ENCODE measurements at regions not wholly inside any gene's neighbourhood (a gene's known extent, or its start where the extent isn't known, plus 50 kb on each side); places are given as distances from the start of the nearest gene placed in this dataset.
"Not testable (repeated sequence)": the region's sequence is repeated elsewhere in the genome, so short reads cannot be mapped to it uniquely, and the experiment has no call there.

DNA sequence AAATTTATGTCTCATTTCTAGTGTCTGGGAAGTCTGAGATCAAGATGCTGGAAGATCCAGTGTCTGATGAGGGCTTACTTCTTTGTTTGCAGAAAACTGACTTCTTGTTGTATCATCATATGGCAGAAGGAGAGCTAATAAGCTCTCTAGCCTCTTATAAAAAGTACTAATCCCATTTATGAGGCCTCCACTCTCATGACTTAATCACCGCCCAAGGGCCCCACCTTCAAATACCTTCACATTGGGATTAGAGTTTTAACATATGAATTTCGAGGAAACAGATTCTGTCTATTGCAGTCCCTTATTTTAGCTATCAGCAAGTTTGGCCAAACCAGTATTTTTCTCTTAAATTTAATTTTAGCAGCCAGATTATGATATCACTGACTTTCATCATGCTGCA, 150.2 kb upstream of the TMPRSS15 start:
- DNase-seq = no peak

DNA sequence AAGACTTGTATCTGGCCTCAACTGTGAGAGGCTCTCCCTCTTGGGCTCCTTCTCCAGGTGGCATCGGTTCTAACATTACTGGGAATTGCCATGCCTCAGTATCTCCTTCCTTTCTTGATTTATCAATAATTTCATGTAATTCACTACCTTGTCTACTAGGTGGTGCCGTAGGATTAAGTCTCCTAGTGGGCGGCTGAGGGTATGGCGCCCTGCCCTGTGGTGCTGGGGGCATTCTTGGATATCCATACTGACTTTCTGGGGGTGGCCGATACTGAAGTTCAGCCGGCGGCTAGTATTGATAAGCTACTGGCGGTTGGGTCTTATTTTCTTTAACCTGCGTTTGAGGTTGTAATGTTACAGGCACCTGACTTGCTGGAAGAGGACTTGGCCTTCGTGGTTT, 164.2 kb upstream of the TMPRSS15 start:
- not testable (repeated sequence) for DNase-seq

DNA sequence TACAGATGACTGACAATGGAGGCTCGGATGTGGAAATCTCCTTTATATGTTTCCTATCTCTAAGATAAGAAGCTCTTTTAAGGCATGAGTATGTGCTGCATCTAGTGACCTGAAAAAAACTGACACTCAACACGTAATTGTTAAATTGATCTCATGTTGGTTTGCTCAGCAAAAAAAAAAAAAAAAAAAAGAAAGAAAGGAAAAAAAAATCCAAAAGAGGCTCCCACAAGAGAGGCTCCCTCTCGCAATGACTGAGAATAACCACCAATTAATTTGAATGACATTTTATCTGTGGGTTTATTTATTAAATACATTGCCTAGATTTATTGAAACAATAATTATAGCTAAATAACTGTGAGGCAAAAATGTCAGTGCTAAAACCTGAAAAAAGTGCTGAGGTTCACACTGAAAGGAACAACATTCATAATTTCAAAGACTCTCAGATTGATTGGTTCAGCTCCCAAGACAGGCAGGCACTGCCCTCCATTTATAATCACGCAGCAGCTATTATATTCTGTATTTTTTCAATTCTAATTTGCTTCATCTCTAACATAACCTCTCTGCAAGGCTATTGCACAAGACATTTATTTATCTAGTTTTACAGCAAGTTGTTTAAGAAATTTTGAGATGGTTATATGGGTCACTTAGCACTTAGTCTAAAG, 184.5 kb upstream of the TMPRSS15 start:
- no peak for DNase-seq

DNA sequence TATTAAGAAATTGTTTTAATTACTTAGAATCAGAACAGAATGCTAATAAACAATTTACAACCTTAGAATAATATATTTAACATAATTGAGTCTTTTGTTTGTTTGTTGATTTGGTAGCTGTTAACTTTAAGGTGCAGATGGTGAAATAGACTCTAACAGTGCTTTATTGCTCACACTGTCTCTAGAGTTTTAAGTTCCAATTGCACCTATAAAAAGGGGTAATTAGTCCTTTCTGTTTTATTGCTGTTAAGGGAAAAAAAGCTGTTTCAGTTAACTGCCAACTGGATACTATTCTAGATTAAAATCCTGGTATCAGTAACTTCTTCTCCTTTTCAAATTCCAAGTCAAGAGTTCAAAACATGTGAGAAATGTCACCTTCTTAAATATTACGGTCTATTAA, 197.6 kb upstream of the TMPRSS15 start:
- no peak for DNase-seq

DNA sequence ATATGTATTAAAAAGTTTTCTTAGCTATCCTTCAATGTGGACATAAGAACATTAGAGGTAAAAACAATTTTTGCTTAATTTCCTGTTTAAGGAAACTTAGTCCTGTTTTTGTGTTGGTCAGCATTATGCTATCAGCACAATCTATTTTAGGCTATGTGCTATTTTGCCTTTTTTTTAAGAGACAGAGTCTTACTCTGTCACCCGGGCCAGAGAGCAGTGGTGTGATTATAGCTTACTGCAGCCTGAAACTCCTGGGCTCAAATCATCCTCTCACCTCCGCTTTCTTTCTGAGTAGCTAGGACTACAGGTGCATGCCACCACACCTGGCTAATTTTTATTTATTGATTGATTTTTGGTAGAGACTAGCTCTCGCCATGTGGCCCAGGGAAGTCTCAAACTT, 199.1 kb upstream of the TMPRSS15 start:
- DNase-seq = no peak

DNA sequence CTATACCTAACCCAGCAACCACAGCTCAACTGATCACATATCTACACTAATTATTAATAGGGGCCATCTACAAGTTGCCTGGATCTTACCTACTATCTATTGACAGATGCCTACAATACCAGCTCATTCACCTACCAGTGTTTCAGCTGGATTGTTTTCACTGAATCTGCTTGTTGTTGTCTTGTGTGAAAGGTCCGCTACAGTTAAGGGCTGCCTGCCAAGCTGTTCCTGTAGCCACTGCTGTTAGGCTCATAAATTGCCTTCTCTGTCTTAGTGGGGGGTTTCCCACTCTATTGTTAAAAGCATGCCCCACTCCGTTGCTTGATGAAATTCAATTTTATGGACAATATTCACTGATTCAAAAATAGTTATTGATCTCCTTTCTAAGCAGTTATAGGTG, 199.7 kb upstream of the TMPRSS15 start:
- DNase-seq = no peak

DNA sequence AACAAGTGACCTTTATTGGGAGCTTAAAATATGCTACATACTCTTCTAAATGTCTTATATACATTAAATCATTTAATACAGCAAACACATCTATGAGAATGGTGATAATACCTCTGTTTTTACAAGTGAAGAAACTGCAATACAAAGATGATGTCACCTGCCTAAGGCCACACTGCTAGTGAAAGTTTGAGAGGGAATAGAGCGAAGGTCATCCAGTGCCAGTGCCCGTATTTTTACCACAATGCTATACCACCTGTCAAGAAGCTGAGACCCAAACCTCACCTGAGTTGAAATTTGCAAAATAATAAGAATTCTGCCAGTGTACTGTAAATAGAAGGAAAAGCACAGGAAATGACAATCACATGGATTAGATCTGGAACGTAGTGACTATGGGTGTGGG, 200.4 kb upstream of the TMPRSS15 start:
- no peak for DNase-seq

DNA sequence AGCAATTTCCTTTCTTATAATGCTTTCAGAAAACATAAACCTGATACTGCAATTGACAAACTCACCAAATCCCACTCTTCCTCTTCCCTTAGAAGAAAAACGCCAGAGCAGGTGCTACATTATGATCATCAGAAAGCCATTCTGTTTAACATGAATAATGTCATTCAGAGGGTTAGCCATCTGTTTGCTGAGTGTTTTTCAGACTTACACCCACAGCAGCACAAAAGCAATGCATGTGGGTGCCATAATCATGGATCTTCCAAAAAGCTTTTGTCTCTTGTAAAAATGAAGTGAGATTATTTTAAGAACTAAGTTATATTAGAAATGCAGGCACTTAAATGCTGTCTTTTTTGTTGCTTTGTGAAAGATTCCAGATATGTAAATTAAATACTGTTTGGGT, 204.6 kb upstream of the TMPRSS15 start:
- DNase-seq = no peak

DNA sequence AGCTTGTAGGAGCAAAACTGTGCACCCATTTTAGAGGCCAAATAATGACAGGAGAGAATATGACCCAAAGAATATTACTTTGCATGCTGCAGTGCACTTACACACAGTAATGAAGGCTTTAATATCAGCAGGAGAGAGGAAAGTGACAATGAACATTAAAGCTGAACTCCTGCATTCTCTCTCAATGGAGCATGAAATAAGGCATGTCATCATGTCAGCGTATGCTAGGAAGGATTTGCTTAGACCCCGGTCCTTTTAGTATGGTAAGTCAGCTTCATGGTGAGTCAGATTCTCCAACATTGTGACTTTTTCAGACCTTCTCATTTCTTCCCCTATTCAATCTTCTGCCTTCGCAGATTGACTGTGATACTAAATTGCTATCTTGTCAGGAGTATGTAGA, 210.7 kb upstream of the TMPRSS15 start:
- no peak for DNase-seq

DNA sequence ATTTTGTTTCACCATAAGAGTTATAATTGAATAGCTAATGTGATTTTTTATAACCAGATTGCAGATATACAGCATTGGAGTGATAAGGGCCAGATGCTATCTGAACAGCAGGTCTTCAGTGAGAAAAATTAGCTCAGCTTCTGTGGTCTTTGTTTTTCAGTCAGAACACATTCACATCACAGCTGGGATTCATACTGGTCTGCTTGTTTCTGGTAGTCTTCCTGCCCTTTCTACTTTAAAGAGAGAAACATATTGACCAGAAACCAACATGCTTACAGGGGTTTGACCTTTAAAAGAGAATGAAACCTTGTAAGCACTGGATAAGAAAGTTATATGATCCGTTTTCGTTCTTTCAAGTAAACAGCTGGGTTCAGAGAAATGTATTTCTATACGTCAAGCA, 213.7 kb upstream of the TMPRSS15 start:
- DNase-seq = no peak

DNA sequence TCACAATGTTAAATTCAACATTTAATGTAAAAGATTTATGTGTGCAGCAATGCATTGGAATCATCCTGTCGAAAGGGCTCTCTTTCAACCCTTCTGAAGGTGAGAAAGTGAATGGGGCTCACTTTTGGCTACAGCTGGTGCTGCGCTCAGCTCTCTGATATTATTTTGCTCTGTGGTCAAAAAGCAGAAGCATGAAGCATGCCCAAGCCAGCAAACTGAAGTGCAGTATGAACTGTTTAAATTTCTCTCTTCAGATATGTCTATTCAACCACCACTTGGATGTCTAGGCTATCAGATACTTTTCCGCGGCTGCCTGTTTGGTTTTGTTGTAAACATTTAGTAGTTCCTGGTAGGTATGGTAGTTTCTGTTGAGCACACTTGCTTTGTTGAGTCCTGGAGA, 216.9 kb upstream of the TMPRSS15 start:
- DNase-seq = no peak

DNA sequence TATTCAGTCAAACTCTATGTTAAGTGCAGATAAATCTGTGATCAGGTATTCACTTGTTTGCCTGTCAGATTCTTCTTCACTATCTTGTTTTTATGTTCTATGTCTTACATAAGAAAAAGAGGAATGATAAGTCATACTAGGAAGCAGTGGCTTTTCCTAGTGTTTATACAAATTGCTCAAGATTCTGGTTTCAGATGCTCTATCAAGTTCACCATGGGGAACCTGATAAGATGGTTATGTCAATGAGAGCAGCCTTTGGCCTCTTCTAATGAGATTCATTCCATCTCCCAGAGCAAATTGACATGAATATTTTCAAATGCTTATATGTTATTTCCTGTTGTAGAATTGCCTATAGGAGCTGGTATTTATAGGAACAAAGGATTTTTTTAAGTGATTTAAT, 218.8 kb upstream of the TMPRSS15 start:
- DNase-seq = no peak

DNA sequence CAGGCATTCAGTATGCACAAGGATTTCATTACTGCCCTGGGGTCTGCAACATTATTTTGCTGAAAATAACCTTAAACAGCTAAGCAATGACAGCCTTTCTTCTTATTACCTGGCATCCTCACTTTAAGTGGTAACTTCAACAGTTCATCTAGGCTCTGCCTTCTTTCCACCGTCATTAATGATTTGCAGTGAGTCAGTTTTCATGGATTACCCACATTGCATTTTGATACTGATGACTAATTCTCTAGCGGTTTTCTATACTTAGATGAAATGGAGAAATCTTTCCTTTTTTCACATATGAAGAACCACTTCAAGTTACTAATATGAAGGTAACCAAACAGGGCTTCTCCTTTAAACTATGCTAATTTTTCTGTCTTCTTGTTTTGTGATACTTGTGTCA, 226.9 kb upstream of the TMPRSS15 start:
- DNase-seq = no peak

DNA sequence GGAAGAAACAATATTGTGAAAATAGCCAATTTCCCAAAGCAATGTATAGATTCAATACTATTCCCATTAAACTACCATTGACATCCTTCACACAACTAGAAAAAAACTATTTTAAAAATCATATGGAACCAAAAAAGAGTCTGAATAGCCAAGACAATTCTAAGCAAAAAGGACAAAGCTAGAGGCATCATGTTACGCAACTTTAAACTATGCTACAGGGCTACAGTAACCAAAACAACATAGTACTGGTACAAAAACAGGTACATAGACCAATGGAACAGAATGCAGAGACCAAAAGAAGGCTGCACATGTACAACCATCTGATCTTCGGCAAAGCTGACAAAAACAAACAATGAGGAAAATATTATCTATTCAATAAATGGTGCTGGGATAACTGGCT, 233.3 kb upstream of the TMPRSS15 start:
- no peak for DNase-seq

DNA sequence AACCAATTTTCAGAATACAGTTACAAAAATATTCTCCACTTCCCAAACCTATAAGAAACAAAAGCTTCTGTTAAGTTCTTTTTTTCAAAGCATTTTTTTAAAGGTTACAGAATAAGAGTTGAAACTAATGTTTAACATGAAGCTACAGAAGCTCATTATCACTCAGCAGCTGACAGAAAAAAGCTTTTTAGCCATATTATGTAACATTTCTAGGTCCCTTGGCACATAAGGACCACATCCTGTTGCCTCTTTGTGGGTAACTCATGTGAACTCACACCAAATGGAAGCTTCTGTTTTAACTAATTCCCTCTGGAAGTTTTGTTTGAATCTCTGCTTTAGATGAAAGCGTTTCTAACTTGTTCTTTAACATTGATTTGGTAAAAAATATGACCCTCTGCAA, 242.5 kb upstream of the TMPRSS15 start:
- no peak for DNase-seq

DNA sequence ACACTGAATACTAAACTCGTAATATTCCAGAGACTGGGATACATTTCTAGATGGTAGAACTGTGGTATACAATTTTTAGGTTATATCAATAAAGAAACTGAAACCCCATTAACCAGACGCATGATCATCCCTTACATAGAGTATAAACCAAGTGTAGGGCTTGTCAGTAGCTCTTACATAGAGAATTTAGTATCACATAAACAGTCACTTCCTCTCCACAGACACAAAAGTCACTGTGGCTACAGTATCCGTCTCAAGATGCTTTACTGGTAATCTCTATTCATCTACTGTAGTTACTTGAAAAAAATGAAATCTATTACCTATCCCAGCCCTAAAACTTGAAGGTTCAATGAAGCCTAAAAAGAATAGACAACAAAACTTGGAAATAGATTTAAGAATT, 252.3 kb upstream of the TMPRSS15 start:
- DNase-seq = no peak

DNA sequence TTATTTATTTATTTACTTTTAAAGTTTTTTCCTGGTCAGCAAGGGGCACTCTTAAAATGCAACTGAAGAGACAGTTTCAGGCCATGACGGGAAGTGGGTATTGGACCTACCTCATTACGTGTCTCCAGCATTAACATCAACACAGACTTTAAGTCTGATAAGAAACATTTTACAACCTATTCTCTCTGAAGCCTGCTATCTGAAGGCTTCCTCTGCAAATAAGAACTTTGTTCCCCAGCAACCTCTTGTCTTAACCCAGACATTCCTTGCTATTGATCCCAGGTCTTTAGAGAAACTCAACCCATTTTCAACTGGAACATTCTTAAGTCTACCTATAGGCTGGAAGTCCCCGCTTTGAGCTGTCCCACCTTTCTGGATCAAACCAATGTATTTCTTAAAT, 258.3 kb upstream of the TMPRSS15 start:
- no peak for DNase-seq

DNA sequence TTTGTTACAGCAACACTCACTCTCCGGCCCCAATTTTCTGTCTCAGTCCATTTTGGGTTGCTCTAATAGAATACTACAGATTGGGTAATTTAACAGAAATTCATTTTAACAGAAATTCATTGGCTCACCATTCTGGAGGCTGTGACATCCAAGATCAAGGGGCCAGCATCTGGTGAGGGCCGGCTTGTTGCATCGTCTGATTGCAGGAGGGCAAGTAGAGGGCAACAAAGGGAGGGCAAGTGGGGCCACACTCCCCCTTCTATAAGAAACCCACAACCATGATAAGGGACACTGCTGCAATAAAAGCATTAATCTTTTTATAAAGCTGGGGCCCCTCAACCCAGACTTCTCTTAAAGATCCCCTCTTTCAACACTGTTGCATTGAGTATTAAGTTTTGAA, 260.1 kb upstream of the TMPRSS15 start:
- no peak for DNase-seq

DNA sequence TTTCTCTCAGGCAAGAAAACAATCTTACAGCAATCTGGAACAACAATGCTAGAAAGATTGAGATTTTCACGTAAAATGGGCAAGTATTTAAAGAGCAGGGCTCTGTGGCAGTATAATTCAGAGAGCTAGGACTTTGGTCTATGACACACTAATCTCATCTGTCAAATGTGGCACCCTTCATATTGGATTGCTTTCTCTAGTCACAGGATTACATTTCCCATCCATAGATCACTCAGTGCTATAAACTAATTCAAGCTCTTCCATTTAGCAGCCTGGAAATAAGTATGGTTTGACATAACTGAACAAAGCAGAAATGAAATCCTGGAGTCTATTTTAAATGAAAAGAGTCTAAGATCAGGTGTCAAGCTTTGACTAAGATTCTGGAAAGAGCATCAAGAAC, 263.1 kb upstream of the TMPRSS15 start:
- DNase-seq = no peak

DNA sequence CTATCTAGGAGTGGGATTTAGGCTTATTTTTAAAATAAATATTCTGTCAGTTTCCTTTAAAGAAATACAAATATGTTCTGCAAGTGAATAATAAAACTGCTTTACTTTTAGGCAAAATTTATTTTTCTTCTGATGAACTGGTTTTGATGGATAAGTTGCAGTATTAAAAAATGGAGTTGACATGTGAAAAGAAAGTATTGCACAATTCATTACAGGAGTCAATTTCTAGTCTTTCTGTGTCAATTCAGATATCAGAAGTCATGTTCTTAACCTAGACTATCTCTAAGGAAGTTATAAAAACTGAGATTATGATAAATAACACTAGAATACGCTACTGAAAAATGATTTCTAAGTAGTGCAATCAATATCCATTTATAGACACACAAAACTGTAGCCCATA, 270.2 kb upstream of the TMPRSS15 start:
- no peak for DNase-seq

DNA sequence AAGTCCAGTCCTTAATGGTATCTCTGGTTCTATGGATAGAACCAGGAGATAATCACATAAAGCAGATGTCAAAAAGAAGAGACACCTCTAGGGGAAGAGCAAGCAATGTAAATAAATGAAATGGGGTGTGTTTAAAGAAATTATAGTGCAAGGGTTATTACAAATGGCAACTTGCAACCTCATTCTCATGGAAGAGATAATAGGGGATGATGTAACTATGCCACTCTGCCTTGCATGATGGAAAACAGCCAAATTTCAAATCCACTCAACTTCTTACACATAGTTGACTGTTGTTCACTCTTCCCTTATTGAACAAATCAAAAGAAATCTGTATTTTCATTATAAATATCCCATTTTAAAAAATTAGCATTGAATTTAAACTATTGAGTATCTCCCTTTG, 274.0 kb upstream of the TMPRSS15 start:
- no peak for DNase-seq

DNA sequence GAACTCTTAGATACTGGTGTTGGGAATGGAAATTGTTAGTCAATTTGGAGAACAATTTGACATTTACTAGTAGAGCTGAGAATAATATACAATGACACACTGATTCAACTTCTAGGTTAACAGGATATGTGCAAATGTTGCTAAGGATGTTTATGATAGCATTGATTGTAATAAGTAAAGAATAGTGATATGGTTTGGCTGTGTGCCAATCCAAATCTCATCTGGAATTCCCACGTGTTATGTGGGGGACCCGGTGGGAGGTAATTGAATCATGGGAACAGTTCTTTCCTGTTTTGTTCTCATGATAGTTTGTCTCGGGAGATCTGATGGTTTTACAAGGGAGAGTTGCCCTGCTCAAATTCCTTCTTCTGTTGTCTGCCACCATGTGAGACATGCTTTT, 302.4 kb upstream of the TMPRSS15 start:
- DNase-seq = no peak

DNA sequence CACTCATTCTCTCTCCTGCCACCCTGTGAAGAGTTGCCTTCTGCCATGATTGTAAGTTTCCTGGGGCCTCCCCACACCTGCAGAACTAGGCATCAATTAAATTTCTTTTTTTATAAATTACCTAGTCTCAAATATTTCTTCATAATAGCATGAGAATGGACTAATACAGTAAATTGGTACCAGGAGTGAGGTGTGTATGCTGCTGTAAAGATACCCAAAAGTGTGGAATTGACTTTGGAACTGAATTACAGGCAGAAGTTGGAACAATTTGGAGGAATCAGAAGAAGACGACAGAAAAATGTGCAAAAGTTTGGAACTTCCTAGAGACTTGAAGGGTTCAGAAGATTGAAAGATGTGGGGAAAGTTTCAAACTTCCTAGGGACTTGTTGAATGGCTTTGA, 308.1 kb upstream of the TMPRSS15 start:
- DNase-seq = no peak

DNA sequence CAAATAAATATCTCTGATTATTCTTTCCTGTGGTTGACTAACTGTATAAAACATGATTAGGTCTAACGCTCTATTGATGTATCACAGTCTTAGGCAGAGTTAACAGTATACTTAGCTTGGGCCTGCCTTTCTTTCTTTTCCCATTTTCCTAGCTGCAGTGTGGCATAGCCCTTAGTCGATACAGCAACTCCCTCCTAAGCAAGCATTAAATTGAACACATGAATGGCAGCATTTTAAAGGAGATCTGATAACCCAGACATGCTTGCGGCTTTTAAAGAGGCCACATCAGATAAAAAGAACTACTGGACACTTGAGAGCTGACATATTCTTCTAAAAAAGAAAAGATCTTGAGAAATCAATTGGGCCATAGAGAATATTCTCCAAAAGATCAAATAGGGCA, 312.0 kb upstream of the TMPRSS15 start:
- no peak for DNase-seq

DNA sequence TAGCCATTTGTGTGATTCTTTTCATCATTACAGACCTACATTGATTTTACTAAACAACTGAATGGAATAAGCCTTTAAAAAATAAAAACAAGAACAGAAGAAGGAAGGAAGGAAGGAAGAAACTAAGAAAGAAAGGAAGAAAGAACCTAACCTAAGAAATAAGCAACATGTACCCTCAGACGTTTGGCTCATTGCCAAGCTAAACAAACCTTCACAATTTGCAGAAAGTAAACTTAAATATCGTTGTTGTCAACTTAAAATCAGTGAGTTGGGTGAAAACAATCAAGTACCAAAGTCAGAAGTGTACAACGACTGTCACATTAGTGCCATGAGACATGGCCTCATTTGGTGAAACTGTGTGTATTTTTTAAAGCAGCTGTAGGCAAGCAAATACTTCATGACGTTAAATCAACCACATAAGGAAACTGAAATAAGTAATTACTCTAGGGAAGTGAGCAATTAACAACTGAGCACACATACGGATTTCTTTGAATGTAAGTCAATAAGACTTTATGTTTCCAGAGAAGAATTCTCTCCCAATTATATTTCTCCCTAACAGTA, 313.1 kb upstream of the TMPRSS15 start:
- no peak for DNase-seq

DNA sequence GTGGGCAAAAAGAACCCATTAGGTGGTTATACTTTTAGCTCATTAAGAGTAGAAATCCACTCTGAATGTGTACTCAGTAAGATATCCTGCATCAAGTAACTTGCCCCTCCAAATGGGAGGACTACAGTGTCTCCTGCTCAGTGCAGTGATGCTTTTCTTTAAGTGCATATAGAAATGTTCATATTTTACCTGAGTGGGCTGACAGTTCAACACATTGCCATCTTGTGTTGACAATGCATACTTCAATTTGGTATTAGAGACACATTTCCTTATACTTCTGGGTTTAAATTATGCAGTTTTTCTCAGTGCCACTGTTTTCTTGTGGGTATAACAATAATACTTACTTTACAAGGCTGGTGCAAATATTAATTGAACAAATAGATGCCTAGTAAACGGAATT, 318.6 kb upstream of the TMPRSS15 start:
- no peak for DNase-seq
